SK-N-SH treated with all-trans-retinoic acid at 6 μM for 48 hours (cell line): ENCODE measurements at regions not wholly inside any gene's neighbourhood (a gene's known extent, or its start where the extent isn't known, plus 50 kb on each side); places are given as distances from the start of the nearest gene placed in this dataset.

Source experiments
- ARNTL ChIP-seq: fragments of 450-650 bp; formaldehyde crosslinking; IDR thresholded peaks from 2 replicates; pipeline ENCODE4 v1.5.0; 2020; ENCODE audit warnings: low read depth, mild to moderate bottlenecking, moderate library complexity, borderline replicate concordance
- CSDC2 ChIP-seq: fragments of 250-450 bp; sonication (Bioruptor Pico); IDR thresholded peaks from 2 replicates; pipeline ENCODE4 v1.5.0; 2020; ENCODE audit warnings: mild to moderate bottlenecking, moderate library complexity
- PPARA ChIP-seq: fragments of 250-450 bp; sonication (Bioruptor Pico); IDR thresholded peaks from 2 replicates; pipeline ENCODE4 v1.5.0; 2020; ENCODE audit warnings: mild to moderate bottlenecking, borderline replicate concordance
- ZFP30 ChIP-seq: fragments of 450-650 bp; formaldehyde crosslinking; IDR thresholded peaks from 2 replicates; pipeline ENCODE4 v1.5.0; 2022; ENCODE audit warnings: mild to moderate bottlenecking, moderate library complexity
- TF ChIP-seq, protein P1 (sequence below): fragments of 250-450 bp; sonication (Bioruptor Pico); IDR thresholded peaks from 2 replicates; pipeline ENCODE4 v1.5.1; 2021; ENCODE audit warnings: mild to moderate bottlenecking, moderate library complexity
- TF ChIP-seq, protein P2 (sequence below): fragments of 250-450 bp; sonication (Bioruptor Pico); IDR thresholded peaks from 2 replicates; pipeline ENCODE4 v1.8.0; 2020; ENCODE audit warnings: mild to moderate bottlenecking, moderate library complexity, borderline replicate concordance

DNA sequence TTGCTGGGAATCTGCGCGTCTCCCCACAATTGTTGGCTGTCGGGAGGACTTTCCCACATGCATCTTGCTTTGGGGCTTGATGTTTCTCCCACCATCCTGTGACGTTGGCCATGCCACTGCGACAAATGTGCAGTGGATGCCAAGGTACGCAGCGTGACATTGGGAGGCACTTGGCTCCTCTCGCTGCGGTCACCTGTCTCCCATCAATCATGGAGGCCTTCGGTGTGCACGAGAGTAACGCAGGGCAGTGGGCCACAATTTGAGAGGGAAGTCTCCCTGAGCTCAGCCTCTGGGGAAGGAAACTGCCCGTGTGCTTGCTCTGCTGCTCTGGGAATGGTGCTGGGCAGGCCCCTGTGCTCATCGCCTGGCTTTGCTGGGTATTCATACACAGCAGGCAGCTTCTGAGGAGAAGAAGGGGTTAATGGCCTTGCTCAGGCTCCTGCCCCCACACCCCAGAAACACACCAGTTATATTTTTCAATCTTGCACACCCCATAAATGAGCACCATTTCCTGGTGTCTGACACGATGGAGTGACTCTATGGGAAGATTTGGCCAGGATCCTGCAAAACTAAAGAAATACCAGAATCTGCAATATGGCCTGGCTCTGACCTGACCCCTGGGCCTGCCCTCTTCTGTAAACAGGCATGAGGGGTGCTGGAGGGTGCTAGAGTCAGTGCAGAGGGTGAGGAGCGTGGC lies 153.5 kb downstream of the ADAMTS15 start:
- no peak for TF ChIP-seq CSDC2 (CRISPR knock-in tag)
- TF ChIP-seq, protein P1, sequence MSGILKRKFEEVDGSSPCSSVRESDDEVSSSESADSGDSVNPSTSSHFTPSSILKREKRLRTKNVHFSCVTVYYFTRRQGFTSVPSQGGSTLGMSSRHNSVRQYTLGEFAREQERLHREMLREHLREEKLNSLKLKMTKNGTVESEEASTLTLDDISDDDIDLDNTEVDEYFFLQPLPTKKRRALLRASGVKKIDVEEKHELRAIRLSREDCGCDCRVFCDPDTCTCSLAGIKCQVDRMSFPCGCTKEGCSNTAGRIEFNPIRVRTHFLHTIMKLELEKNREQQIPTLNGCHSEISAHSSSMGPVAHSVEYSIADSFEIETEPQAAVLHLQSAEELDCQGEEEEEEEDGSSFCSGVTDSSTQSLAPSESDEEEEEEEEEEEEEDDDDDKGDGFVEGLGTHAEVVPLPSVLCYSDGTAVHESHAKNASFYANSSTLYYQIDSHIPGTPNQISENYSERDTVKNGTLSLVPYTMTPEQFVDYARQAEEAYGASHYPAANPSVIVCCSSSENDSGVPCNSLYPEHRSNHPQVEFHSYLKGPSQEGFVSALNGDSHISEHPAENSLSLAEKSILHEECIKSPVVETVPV (CRISPR knock-in tag) = no peak
- no peak for TF ChIP-seq PPARA (CRISPR knock-in tag)
- no peak for TF ChIP-seq ZFP30 (CRISPR knock-in tag)
- TF ChIP-seq, protein P2, sequence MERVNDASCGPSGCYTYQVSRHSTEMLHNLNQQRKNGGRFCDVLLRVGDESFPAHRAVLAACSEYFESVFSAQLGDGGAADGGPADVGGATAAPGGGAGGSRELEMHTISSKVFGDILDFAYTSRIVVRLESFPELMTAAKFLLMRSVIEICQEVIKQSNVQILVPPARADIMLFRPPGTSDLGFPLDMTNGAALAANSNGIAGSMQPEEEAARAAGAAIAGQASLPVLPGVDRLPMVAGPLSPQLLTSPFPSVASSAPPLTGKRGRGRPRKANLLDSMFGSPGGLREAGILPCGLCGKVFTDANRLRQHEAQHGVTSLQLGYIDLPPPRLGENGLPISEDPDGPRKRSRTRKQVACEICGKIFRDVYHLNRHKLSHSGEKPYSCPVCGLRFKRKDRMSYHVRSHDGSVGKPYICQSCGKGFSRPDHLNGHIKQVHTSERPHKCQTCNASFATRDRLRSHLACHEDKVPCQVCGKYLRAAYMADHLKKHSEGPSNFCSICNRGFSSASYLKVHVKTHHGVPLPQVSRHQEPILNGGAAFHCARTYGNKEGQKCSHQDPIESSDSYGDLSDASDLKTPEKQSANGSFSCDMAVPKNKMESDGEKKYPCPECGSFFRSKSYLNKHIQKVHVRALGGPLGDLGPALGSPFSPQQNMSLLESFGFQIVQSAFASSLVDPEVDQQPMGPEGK (CRISPR knock-in tag) = no peak
- no peak for TF ChIP-seq ARNTL (CRISPR knock-in tag)
